Right lobe of liver (tissue), 6 donors: ENCODE measurements at regions not wholly inside any gene's neighbourhood (a gene's known extent, or its start where the extent isn't known, plus 50 kb on each side); places are given as distances from the start of the nearest gene placed in this dataset.

ENCODE experiments used
- ATAC-seq, 4 donors: fragments of 200-7000 bp; cut with Tn5 transposase; one replicate each; pipeline ENCODE4 v1.9.1; 2020; ENCODE audit warnings: mild to moderate bottlenecking in 4 of 4, moderate library complexity in 4 of 4
- DNase-seq, 3 donors: peaks; one replicate each; pipeline ENCODE4 v3.0.0-alpha.2; 2020
- H3K27ac ChIP-seq, 3 donors: fragments of 200-600 bp; one replicate each; pipeline ENCODE4 v1.8.0; 2022
- H3K27me3 ChIP-seq, 2 donors: fragments of 200-600 bp; one replicate each; pipeline ENCODE4 v1.8.0; 2022
- H3K36me3 ChIP-seq, 4 donors: fragments of 200-600 bp; sonication (generic) in 1 of 4; one replicate each; pipeline versions ENCODE4 v1.5.1 to v1.8.0; 2017 to 2022; ENCODE audit warnings: control low read depth in 1 of 4
- H3K4me1 ChIP-seq, 4 donors: fragments of 200-600 bp; sonication (generic) in 1 of 4; one replicate each; pipeline versions ENCODE4 v1.5.1 to v1.8.0; 2017 to 2022; ENCODE audit warnings: control low read depth in 1 of 4
- H3K4me3 ChIP-seq, 3 donors: fragments of 200-600 bp; one replicate each; pipeline ENCODE4 v1.8.0; 2022
- H3K9me3 ChIP-seq, 4 donors: fragments of 200-600 bp; sonication (generic) in 1 of 4; one replicate each; pipeline versions ENCODE4 v1.5.1 to v1.8.0; 2017 to 2022; ENCODE audit warnings: control low read depth in 1 of 4
- POLR2A ChIP-seq: fragments of 450-650 bp; IDR thresholded peaks from one replicate; pipeline ENCODE4 v1.6.1; 2017; ENCODE audit warnings: antibody characterized with exemption, mild to moderate bottlenecking
- WGBS: methylation state at CpG from one replicate; pipeline ENCODE4 v1.1.6; 2018; ENCODE audit warnings: low coverage, low lambda C conversion rate; ENCODE audit not compliant: insufficient coverage; ENCODE audit errors: missing lambda C conversion rate; 5-methylcytosine and 5-hydroxymethylcytosine counted together
- intact Hi-C, 2 donors: fragments of 100-400 bp; cut with DNase I; formaldehyde crosslinking; loops; one replicate each; pipeline versions ENCODE4 v1.11.2 to v1.14.1; 2022
- TF ChIP-seq, protein P1 (sequence below), 4 donors: fragments of 200-600 bp in 3 of 4; fragments of 450-650 bp in 1 of 4; IDR thresholded peaks; one replicate each; pipeline versions ENCODE4 v1.5.1 to v1.8.0; 2016 to 2022; ENCODE audit warnings: antibody characterized with exemption in 4 of 4, mild to moderate bottlenecking in 2 of 4
- donor health status: DM: no; HTN: yes; CAD: no.
- donor health status: DM: no; HTN: no; CAD: no.
- donor health status: DM: no; HTN: no; CAD: no.
- donor health status: DM: no; HTN: yes; CAD: no.
- donor health status: DM: no; HTN: yes; CAD: no.

DNA sequence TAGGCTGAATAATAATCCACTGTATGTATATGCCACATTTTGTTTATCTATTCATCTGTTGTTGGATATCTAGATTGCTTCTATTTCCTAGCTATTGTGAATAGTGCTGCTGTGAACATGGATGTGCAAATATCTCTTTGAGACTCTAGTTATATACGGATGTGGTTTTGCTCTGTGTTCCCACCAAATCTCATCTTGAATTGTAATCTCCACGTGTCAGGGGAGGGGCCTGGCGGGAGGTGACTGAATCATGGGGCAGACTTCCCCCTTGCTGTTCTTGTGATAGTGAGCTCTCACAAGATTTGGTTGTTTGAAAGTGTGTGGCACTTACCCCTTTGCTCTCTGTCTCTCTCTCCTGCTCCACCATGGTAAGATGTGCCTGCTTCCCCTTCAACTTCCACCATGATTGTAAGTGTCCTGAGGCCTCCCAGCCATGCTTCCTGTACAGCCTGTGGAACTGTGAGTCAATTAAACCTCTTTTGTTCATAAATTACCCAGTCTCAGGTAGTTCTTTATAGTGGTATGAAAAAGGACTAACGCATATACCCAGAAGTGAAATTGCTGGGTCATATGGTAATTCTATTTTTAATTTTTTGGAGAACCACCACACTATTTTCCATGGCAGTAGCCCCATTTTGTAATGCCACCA, 86.1 kb upstream of the UPP2 start:
- ATAC-seq (no peak), DNase-seq (no peak)
- no peak overlapping the region for H3K4me3 ChIP-seq
- no peaks in the 10 kb centered on the region for H3K36me3 ChIP-seq
- no peaks in the 10 kb centered on the region for H3K9me3 ChIP-seq
- TF ChIP-seq, protein P1, sequence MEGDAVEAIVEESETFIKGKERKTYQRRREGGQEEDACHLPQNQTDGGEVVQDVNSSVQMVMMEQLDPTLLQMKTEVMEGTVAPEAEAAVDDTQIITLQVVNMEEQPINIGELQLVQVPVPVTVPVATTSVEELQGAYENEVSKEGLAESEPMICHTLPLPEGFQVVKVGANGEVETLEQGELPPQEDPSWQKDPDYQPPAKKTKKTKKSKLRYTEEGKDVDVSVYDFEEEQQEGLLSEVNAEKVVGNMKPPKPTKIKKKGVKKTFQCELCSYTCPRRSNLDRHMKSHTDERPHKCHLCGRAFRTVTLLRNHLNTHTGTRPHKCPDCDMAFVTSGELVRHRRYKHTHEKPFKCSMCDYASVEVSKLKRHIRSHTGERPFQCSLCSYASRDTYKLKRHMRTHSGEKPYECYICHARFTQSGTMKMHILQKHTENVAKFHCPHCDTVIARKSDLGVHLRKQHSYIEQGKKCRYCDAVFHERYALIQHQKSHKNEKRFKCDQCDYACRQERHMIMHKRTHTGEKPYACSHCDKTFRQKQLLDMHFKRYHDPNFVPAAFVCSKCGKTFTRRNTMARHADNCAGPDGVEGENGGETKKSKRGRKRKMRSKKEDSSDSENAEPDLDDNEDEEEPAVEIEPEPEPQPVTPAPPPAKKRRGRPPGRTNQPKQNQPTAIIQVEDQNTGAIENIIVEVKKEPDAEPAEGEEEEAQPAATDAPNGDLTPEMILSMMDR (IDR thresholded peaks at IDR 0.05): no peak
- TF ChIP-seq POLR2A: no peak
- 80% methylated on average over 4 of the region's 4 CpGs for WGBS
- H3K4me1 ChIP-seq: no peaks in the 10 kb centered on the region
- intact Hi-C loops: no loop called here
- no peaks in the 10 kb centered on the region for H3K27me3 ChIP-seq
- H3K27ac ChIP-seq: no peak overlapping the region

DNA sequence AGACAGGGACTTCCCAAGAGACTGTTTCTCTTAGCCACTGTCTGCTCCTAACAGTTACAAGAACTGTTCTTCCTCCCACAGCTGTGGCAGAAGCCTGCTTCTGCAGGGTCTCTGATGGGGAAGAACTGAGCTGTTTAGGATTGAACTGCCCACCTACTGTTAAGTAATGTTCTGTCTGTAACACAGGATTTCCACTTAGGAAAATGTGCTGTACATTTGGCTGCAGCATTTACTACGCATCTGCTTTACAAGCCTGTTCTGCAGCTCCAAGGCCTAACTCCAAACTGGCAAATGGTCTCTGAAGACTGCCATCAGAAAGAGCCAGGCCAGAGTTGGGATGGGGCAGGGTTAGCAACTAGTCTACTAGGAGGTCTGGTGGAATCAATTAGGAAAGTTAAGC, 87.8 kb upstream of the UPP2 start:
- no peaks in the 10 kb centered on the region for H3K36me3 ChIP-seq
- 60% methylated on average over 1 of the region's 1 CpG for WGBS
- H3K27ac ChIP-seq: no peak overlapping the region
- peaks cover 0 to 12% (median 4%) of the 10 kb centered on the region in 4 donors for H3K4me1 ChIP-seq
- intact Hi-C loops: no loop called here
- ATAC-seq: no peak
- no peak for DNase-seq
- H3K9me3 ChIP-seq: peaks cover 0 to 4% (median 0%) of the 10 kb centered on the region in 4 donors
- no peaks in the 10 kb centered on the region for H3K27me3 ChIP-seq
- TF ChIP-seq POLR2A: no peak
- TF ChIP-seq, protein P1 (IDR thresholded peaks at IDR 0.05): no peak
- H3K4me3 ChIP-seq: no peak overlapping the region

DNA sequence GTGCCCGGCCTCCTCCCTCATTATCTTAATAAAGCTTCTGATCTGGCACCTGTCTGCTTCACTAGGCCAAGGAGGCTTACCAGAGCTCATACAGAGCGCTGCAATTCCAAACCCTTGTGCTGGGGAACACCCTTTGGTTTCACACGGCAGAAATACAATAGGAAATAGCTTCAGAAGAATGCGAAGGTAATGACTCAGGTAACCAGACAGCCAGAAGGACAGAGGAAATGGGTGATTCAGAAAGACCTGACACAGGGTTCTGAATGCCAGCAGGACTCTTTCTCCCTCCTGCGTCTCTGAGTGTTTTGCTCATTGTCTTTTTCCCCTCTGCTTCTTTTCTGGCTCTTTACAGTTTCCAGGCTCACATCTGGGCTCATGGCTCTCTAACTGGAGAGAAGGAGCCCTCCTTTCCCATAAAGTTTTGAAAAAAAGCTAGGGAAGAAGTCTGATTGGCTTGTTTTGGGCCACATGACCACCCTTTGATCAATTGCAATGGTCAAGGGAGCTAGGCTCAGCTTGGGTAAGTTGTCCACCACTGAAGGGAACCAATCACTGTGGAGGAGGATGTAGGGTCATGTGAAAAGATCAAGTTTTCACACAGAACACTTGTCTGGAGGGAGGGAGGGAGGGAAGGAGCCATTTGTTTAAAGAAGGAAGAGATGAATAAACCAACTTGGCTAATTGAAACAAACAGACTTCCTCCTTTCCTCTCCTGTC, 90.5 kb upstream of the UPP2 start:
- H3K4me3 ChIP-seq: no peak overlapping the region
- peaks cover 0 to 4% (median 0%) of the 10 kb centered on the region in 4 donors for H3K9me3 ChIP-seq
- H3K27ac ChIP-seq: no peak overlapping the region
- intact Hi-C loops: no loop called here
- no peaks in the 10 kb centered on the region for H3K27me3 ChIP-seq
- H3K4me1 ChIP-seq: peaks cover 0 to 20% (median 4%) of the 10 kb centered on the region in 4 donors
- H3K36me3 ChIP-seq: no peaks in the 10 kb centered on the region
- DNase-seq (no peak), ATAC-seq (no peak)
- no peak for TF ChIP-seq POLR2A
- TF ChIP-seq, protein P1 (IDR thresholded peaks at IDR 0.05): no peak
- WGBS: 75% methylated on average over 4 of the region's 5 CpGs

DNA sequence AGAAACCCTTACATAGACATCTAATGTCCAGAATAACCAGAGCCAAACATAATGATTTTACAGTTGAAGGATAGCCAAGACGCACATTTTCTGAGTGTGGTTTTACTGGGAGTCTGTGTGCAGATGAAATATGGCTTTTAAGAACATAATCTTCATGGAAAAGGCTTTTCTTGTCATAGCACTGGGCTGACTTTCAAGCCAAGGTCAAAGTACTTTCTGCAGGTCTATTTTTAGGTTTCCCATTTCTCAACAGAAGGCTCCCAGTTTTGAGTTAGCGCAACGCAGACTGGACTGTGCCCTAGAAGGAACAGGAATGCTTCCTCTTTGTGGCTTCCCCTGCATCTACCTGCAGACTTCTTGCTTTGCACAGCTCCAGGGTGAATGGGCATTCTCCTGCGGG, 92.3 kb upstream of the UPP2 start:
- WGBS: 29% methylated on average over 4 of the region's 4 CpGs
- no peak overlapping the region for H3K27ac ChIP-seq
- H3K4me3 ChIP-seq: no peak overlapping the region
- H3K27me3 ChIP-seq: no peaks in the 10 kb centered on the region
- H3K9me3 ChIP-seq: peaks cover 0 to 4% (median 0%) of the 10 kb centered on the region in 4 donors
- peaks cover 0 to 20% (median 4%) of the 10 kb centered on the region in 4 donors for H3K4me1 ChIP-seq
- DNase-seq (peak in 1 of 3 donors; percentile 51), ATAC-seq (peak; percentile 78 to 89 (median 79))
- no peak for TF ChIP-seq POLR2A
- TF ChIP-seq, protein P1 (IDR thresholded peaks at IDR 0.05): no peak
- intact Hi-C loops: loop anchor here (10.0 kb wide), 3 partner anchors 225 to 505 kb away; no protein-coding TSS in a partner anchor
- H3K36me3 ChIP-seq: no peaks in the 10 kb centered on the region
